Loucy (cell line): ENCODE measurements at regions not wholly inside any gene's neighbourhood (a gene's known extent, or its start where the extent isn't known, plus 50 kb on each side); places are given as distances from the start of the nearest gene placed in this dataset.
A peak's percentile ranks its signal among the peaks of the same experiment; 100 is the strongest.

Experiments used
- H2AFZ ChIP-seq: fragments of 200-600 bp; sonication (generic); 2 replicates; pipeline ENCODE4 v1.6.0; 2016; ENCODE audit warnings: antibody characterized with exemption, mild to moderate bottlenecking, low read length, moderate library complexity
- H3F3A ChIP-seq: fragments of 200-600 bp; 2 replicates; pipeline ENCODE4 v1.6.0; 2016; ENCODE audit warnings: antibody characterized with exemption, low read depth, mild to moderate bottlenecking
- H3K27me3 ChIP-seq: fragments of 200-600 bp; sonication (generic); 2 replicates; pipeline ENCODE4 v1.6.1; 2014; ENCODE audit warnings: low read length, mild to moderate bottlenecking; ENCODE audit not compliant: insufficient read depth, poor library complexity, severe bottlenecking
- H3K36me3 ChIP-seq: fragments of 200-600 bp; sonication (generic); 2 replicates; pipeline ENCODE4 v1.6.1; 2016; ENCODE audit warnings: low read length; ENCODE audit not compliant: insufficient read depth
- H3K4me1 ChIP-seq: fragments of 200-600 bp; sonication (generic); 2 replicates; pipeline ENCODE4 v1.5.1; 2014; ENCODE audit warnings: low read length, mild to moderate bottlenecking; ENCODE audit not compliant: insufficient read depth, poor library complexity, severe bottlenecking
- H3K4me2 ChIP-seq: fragments of 200-600 bp; sonication (generic); 2 replicates; pipeline ENCODE4 v1.6.0; 2014; ENCODE audit warnings: antibody characterized with exemption, low read length, low read depth, mild to moderate bottlenecking; ENCODE audit not compliant: poor library complexity, severe bottlenecking
- H3K4me3 ChIP-seq: fragments of 200-600 bp; sonication (generic); 2 replicates; pipeline ENCODE4 v1.5.1; 2014; ENCODE audit warnings: low read length, mild to moderate bottlenecking, mixed read lengths; ENCODE audit not compliant: poor library complexity, severe bottlenecking
- H3K79me2 ChIP-seq: fragments of 200-600 bp; sonication (generic); 2 replicates; pipeline ENCODE4 v1.6.1; 2014; ENCODE audit warnings: low read length; ENCODE audit not compliant: insufficient read depth
- H3K9ac ChIP-seq: fragments of 200-600 bp; sonication (generic); 2 replicates; pipeline ENCODE4 v1.6.0; 2014; ENCODE audit warnings: mild to moderate bottlenecking, low read depth, low read length, moderate library complexity; ENCODE audit not compliant: poor library complexity, severe bottlenecking
- H3K9me2 ChIP-seq: fragments of 200-600 bp; sonication (generic); replicated peaks from 2 replicates; pipeline ENCODE4 v1.6.1; 2016; ENCODE audit warnings: low read depth, low read length, mixed read lengths
- H3K9me3 ChIP-seq: fragments of 200-600 bp; sonication (generic); 2 replicates; pipeline ENCODE4 v1.6.1; 2014; ENCODE audit warnings: mild to moderate bottlenecking, antibody characterized with exemption, low read length, low read depth; ENCODE audit not compliant: insufficient read depth
- H4K20me1 ChIP-seq: fragments of 200-600 bp; sonication (generic); 2 replicates; pipeline ENCODE4 v1.6.0; 2014; ENCODE audit warnings: antibody characterized with exemption, low read length, mild to moderate bottlenecking; ENCODE audit not compliant: insufficient read depth, poor library complexity, severe bottlenecking
- EZH2phosphoT487 ChIP-seq: fragments of 200-600 bp; IDR thresholded peaks from 2 replicates; pipeline ENCODE4 v1.6.1; 2018; ENCODE audit warnings: antibody characterized with exemption, mild to moderate bottlenecking, moderate library complexity, borderline replicate concordance
- TF ChIP-seq, protein P1 (sequence below): fragments of 200-600 bp; sonication (generic); conservative IDR thresholded peaks from 2 replicates; pipeline ENCODE4 v1.5.1; 2014; ENCODE audit warnings: mild to moderate bottlenecking, antibody characterized with exemption, low read length

DNA sequence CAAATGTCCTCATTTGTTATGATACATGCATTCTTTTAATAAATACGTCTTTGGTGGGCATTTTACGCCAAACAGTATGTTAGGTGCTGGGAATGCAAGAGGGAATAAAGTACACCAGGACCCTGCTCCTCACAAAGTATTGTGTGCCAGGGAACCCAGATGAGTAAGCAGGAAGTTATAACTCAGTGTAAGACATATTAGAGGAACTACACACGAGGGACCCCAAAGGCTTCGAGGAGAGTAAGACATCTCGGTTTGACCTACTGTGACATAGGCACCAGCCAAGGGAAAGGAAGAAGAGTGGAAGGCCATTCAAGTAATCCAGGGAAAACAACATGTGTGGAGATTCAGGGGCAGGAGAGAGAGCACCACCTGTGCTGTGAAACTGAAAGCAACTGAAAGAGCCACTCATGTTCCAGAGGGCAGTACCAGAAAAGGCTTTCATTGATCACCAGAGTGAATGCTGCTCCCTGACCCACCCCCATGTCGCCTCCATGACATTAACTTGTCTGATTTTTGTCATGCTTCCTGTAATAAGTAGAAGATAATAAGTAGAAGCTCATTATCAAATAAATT is 542.5 kb upstream of the PKN2 start:
- Histone ChIP-seq H4K20me1 (no peaks in the 10 kb centered on the region), H3K9me3 (no peaks in the 10 kb centered on the region), H3K27me3 (no peaks in the 10 kb centered on the region), H3K4me1 (no peaks in the 10 kb centered on the region), H3K4me3 (no peak overlapping the region), H3K9me2 (no peaks in the 10 kb centered on the region), H3K4me2 (peak overlapping the region; percentile 25), H3K79me2 (no peaks in the 10 kb centered on the region), H2AFZ (peak overlapping the region; percentile 63), H3K36me3 (no peaks in the 10 kb centered on the region), H3K9ac (no peak overlapping the region), H3F3A (no peaks in the 10 kb centered on the region)
- TF ChIP-seq, protein P1, sequence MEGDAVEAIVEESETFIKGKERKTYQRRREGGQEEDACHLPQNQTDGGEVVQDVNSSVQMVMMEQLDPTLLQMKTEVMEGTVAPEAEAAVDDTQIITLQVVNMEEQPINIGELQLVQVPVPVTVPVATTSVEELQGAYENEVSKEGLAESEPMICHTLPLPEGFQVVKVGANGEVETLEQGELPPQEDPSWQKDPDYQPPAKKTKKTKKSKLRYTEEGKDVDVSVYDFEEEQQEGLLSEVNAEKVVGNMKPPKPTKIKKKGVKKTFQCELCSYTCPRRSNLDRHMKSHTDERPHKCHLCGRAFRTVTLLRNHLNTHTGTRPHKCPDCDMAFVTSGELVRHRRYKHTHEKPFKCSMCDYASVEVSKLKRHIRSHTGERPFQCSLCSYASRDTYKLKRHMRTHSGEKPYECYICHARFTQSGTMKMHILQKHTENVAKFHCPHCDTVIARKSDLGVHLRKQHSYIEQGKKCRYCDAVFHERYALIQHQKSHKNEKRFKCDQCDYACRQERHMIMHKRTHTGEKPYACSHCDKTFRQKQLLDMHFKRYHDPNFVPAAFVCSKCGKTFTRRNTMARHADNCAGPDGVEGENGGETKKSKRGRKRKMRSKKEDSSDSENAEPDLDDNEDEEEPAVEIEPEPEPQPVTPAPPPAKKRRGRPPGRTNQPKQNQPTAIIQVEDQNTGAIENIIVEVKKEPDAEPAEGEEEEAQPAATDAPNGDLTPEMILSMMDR = no peak
- TF ChIP-seq EZH2phosphoT487 = no peak

DNA sequence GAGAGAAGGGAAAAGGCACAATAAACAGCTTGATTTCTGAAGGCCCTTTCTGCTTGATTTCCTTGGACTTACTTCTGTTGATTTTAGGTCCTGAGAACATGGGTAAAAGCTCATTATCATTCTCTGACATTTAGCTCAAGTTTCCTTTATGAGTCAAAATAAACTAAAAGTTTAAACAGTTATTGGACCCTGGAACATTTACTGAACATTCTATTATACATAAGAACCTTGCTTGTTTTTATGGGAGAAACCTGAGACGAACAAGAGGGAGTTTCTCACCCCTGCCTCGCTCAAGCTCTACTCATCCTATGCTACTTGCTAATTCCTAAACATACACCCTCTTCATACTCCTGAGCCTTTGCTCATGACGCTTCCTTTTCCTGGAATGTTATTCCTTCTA is 538.3 kb upstream of the PKN2 start:
- Histone ChIP-seq H3K79me2 (no peaks in the 10 kb centered on the region), H3K9ac (no peak overlapping the region), H3K36me3 (no peaks in the 10 kb centered on the region), H3K9me2 (no peaks in the 10 kb centered on the region), H3F3A (no peaks in the 10 kb centered on the region), H3K4me3 (no peak overlapping the region), H4K20me1 (no peaks in the 10 kb centered on the region), H3K4me2 (no peak overlapping the region), H3K4me1 (no peaks in the 10 kb centered on the region), H3K27me3 (no peaks in the 10 kb centered on the region), H3K9me3 (no peaks in the 10 kb centered on the region), H2AFZ (no peak overlapping the region)
- no peak for TF ChIP-seq EZH2phosphoT487
- TF ChIP-seq, protein P1 = no peak

DNA sequence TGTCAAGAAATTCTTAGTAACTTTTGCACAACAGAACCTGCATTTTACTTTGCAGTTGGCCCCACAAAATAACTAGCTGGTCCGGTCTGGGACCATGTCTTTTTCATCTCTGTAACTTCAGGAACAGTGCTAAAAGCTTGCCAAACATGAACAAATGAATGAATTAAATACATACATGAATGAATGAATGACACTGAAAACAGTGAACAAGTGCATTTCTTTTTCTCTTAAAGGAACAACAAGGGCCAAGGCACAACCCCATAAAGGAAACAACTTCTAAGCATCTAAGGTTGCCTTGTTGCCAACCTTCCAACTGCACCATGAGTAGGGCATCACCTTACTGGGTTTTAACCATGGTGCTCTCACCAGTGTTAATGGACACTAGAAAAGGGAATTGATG is 534.4 kb upstream of the PKN2 start:
- Histone ChIP-seq H3K4me1 (no peaks in the 10 kb centered on the region), H3K79me2 (no peaks in the 10 kb centered on the region), H3K9me3 (no peaks in the 10 kb centered on the region), H3K9ac (no peak overlapping the region), H3K4me3 (no peak overlapping the region), H3K27me3 (no peaks in the 10 kb centered on the region), H3K36me3 (no peaks in the 10 kb centered on the region), H3F3A (no peaks in the 10 kb centered on the region), H2AFZ (no peak overlapping the region), H4K20me1 (no peaks in the 10 kb centered on the region), H3K4me2 (no peak overlapping the region), H3K9me2 (no peaks in the 10 kb centered on the region)
- TF ChIP-seq, protein P1 = no peak
- no peak for TF ChIP-seq EZH2phosphoT487
